H1 (cell line): ENCODE measurements at regions not wholly inside any gene's neighbourhood (a gene's known extent, or its start where the extent isn't known, plus 50 kb on each side); places are given as distances from the start of the nearest gene placed in this dataset.

Source experiments
- CBX5 ChIP-seq: fragments of 300-800, 300-1000 bp; sonication (generic); IDR thresholded peaks from 2 replicates; pipeline ENCODE4 v1.7.1; 2016; ENCODE audit warnings: antibody characterized with exemption, low read length, low read depth
- CHD2 ChIP-seq: IDR thresholded peaks from 2 replicates; pipeline ENCODE4 v1.6.1; 2012; ENCODE audit warnings: low read length, improper control_type of control experiment
- CTCF ChIP-seq, 3 experiments: IDR thresholded peaks; 1 replicate in 2 of 3; 2 replicates in 1 of 3; pipeline versions ENCODE4 v1.5.1 to v1.6.1; 2011; ENCODE audit warnings: low read length in 3 of 3, mild to moderate bottlenecking in 3 of 3, inconsistent platforms in 2 of 3, low read depth in 1 of 3, moderate library complexity in 1 of 3; ENCODE audit not compliant: insufficient read depth in 1 of 3; ENCODE audit errors: control extremely low read depth in 1 of 3
- EP300 ChIP-seq, 2 experiments: IDR thresholded peaks; 1 replicate in 1 of 2; 2 replicates in 1 of 2; pipeline ENCODE4 v1.6.1; 2011 to 2012; ENCODE audit warnings: low read depth in 2 of 2, low read length in 2 of 2, mild to moderate bottlenecking in 2 of 2, borderline replicate concordance in 1 of 2, inconsistent platforms in 1 of 2, moderate library complexity in 1 of 2
- EZH2 ChIP-seq: fragments of 200-600 bp; sonication (generic); IDR thresholded peaks from 2 replicates; pipeline ENCODE4 v1.7.1; 2012; ENCODE audit warnings: low read depth, mild to moderate bottlenecking, moderate library complexity, low read length, inconsistent platforms; ENCODE audit not compliant: severe bottlenecking
- POLR2A ChIP-seq, 2 experiments: IDR thresholded peaks; 1 replicate in 1 of 2; 2 replicates in 1 of 2; pipeline ENCODE4 v1.6.1; 2011; ENCODE audit warnings: low read depth in 2 of 2, low read length in 2 of 2, mild to moderate bottlenecking in 2 of 2; ENCODE audit errors: control extremely low read depth in 1 of 2

GRCh38 chr14:62133776-62134550, 371.7 kb downstream of the SNAPC1 start:
- TF ChIP-seq CTCF (IDR thresholded peaks at IDR 0.05; ENCODE audit: control extremely low read depth in 1 of 3, insufficient read depth in 1 of 3, low read depth in 1 of 3, low read length in 3 of 3): no peak
- no peak for TF ChIP-seq POLR2A (IDR thresholded peaks at IDR 0.05; ENCODE audit: control extremely low read depth in 1 of 2, low read depth in 2 of 2, low read length in 2 of 2)
- TF ChIP-seq EZH2: no peak
- no peak for TF ChIP-seq CHD2
- no peak for TF ChIP-seq CBX5
- no peak for TF ChIP-seq EP300 (IDR thresholded peaks at IDR 0.05; ENCODE audit: borderline replicate concordance in 1 of 2, low read depth in 2 of 2, low read length in 2 of 2)
